Neutrophil (primary cell): ENCODE measurements at regions not wholly inside any gene's neighbourhood (a gene's known extent, or its start where the extent isn't known, plus 50 kb on each side); places are given as distances from the start of the nearest gene placed in this dataset.

ENCODE experiments used
- H3K27ac ChIP-seq: fragments of 200-600 bp; sonication (generic); 2 replicates; pipeline ENCODE4 v1.5.1; 2016; ENCODE audit warnings: mild to moderate bottlenecking, moderate library complexity
- H3K27me3 ChIP-seq: fragments of 200-600 bp; sonication (generic); 2 replicates; pipeline ENCODE4 v1.6.0; 2016; ENCODE audit warnings: mild to moderate bottlenecking
- H3K36me3 ChIP-seq: fragments of 200-600 bp; sonication (generic); 2 replicates; pipeline ENCODE4 v1.5.1; 2017
- H3K4me1 ChIP-seq, 2 experiments: fragments of 200-600 bp in 1 of 2; sonication (generic) in 1 of 2; 1 replicate in 1 of 2; 2 replicates in 1 of 2; pipeline versions ENCODE4 v1.5.1 to v1.6.1; 2013 to 2016; ENCODE audit warnings: low read depth in 1 of 2, low read length in 1 of 2, mild to moderate bottlenecking in 1 of 2, moderate library complexity in 1 of 2; ENCODE audit not compliant: control insufficient read depth in 1 of 2, insufficient read depth in 1 of 2
- H3K4me3 ChIP-seq, 2 experiments: fragments of 200-600 bp in 1 of 2; sonication (generic) in 1 of 2; 1 replicate in 1 of 2; 2 replicates in 1 of 2; pipeline ENCODE4 v1.5.1; 2013 to 2016; ENCODE audit warnings: low read depth in 1 of 2, low read length in 1 of 2, mild to moderate bottlenecking in 1 of 2, moderate library complexity in 1 of 2
- H3K9me3 ChIP-seq: fragments of 200-600 bp; sonication (generic); 2 replicates; pipeline ENCODE4 v1.5.1; 2016
- CTCF ChIP-seq: fragments of 200-600 bp; sonication (generic); IDR thresholded peaks from 2 replicates; pipeline ENCODE4 v1.5.1; 2016; ENCODE audit warnings: antibody characterized with exemption

- peaks cover 21 to 25% of the 10 kb centered on the region in 2 experiments for H3K4me1 ChIP-seq
- H3K27ac ChIP-seq: no peak overlapping the region
- H3K4me3 ChIP-seq: no peak overlapping the region
- no peak for TF ChIP-seq CTCF
- no peaks in the 10 kb centered on the region for H3K27me3 ChIP-seq
- no peaks in the 10 kb centered on the region for H3K9me3 ChIP-seq
- H3K36me3 ChIP-seq: no peaks in the 10 kb centered on the region
These were observed 144.1 kb upstream of the SPEF2 start for GRCh38 chr5:35473589-35473988.

GRCh38 chr5:35470866-35471265 lies 146.8 kb upstream of the SPEF2 start:
- Histone ChIP-seq H3K4me3 (no peak overlapping the region), H3K36me3 (no peaks in the 10 kb centered on the region), H3K9me3 (no peaks in the 10 kb centered on the region), H3K27ac (no peak overlapping the region), H3K4me1 (peaks cover 11 to 14% of the 10 kb centered on the region in 2 experiments), H3K27me3 (no peaks in the 10 kb centered on the region)
- no peak for TF ChIP-seq CTCF

- no peak for TF ChIP-seq CTCF
- no peaks in the 10 kb centered on the region for H3K9me3 ChIP-seq
These were observed 148.9 kb upstream of the SPEF2 start for GRCh38 chr5:35468811-35469210.

GRCh38 chr5:35466746-35467145 lies 150.9 kb upstream of the SPEF2 start:
- no peak overlapping the region for H3K27ac ChIP-seq
- H3K36me3 ChIP-seq: no peaks in the 10 kb centered on the region
- peaks cover 7 to 9% of the 10 kb centered on the region in 2 experiments for H3K4me1 ChIP-seq
- no peak overlapping the region for H3K4me3 ChIP-seq
- TF ChIP-seq CTCF: no peak
- H3K9me3 ChIP-seq: no peaks in the 10 kb centered on the region
- H3K27me3 ChIP-seq: no peaks in the 10 kb centered on the region

More at GRCh38 chr5:35468811-35469210, 148.9 kb upstream of the SPEF2 start:
- Histone ChIP-seq H3K27ac (no peak overlapping the region), H3K36me3 (no peaks in the 10 kb centered on the region), H3K27me3 (no peaks in the 10 kb centered on the region), H3K4me1 (peaks cover 7 to 9% of the 10 kb centered on the region in 2 experiments), H3K4me3 (no peak overlapping the region)

- Histone ChIP-seq H3K36me3 (no peaks in the 10 kb centered on the region), H3K4me3 (no peak overlapping the region), H3K27me3 (no peaks in the 10 kb centered on the region), H3K9me3 (no peaks in the 10 kb centered on the region), H3K27ac (no peak overlapping the region), H3K4me1 (no peaks in the 10 kb centered on the region)
- TF ChIP-seq CTCF: no peak
These were observed 152.9 kb upstream of the SPEF2 start for GRCh38 chr5:35464757-35465156.

GRCh38 chr5:35461530-35461929 lies 156.1 kb upstream of the SPEF2 start:
- H3K4me3 ChIP-seq: no peak overlapping the region
- H3K27me3 ChIP-seq: no peaks in the 10 kb centered on the region
- H3K27ac ChIP-seq: no peak overlapping the region
- H3K9me3 ChIP-seq: no peaks in the 10 kb centered on the region
- H3K4me1 ChIP-seq: no peaks in the 10 kb centered on the region
- TF ChIP-seq CTCF: no peak
- H3K36me3 ChIP-seq: no peaks in the 10 kb centered on the region
